PC-3 (cell line): ENCODE measurements at regions not wholly inside any gene's neighbourhood (a gene's known extent, or its start where the extent isn't known, plus 50 kb on each side); places are given as distances from the start of the nearest gene placed in this dataset.

ENCODE experiments used
- EZH2 ChIP-seq: fragments of 300-600 bp; sonication (generic); IDR thresholded peaks from one replicate; pipeline ENCODE4 v1.6.1; 2017; ENCODE audit warnings: antibody characterized with exemption, mild to moderate bottlenecking, low read length; ENCODE audit not compliant: unreplicated experiment
- EZH2phosphoT487 ChIP-seq: fragments of 300-600 bp; sonication (generic); IDR thresholded peaks from 2 replicates; pipeline ENCODE4 v1.6.1; 2018; ENCODE audit warnings: mild to moderate bottlenecking, antibody characterized with exemption, low read length, borderline replicate concordance
- TF ChIP-seq, protein P1 (sequence below): fragments of 300-600 bp; sonication (generic); conservative IDR thresholded peaks from 2 replicates; pipeline ENCODE4 v1.5.1; 2017; ENCODE audit warnings: antibody characterized with exemption, low read depth, mild to moderate bottlenecking, low read length

DNA sequence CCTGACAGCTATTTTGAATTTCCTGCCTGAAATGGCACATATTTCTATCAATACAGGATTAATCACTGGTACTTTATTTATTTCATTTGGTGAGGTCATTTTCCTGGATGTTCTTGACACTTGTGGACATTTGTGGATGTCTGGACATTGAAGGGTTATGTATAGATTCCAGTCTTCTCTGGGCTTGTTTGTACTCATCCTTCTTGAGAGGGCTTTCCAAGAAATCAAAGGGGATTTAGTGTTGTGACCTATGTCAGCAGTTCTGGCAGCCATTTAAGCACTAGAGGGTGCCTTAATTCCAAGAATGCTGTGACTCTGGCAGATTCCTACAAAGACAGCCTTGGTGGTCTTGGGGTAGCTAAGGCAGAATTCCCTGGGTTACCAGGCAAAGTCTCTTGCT, 259.7 kb downstream of the CSNK1G3 start:
- TF ChIP-seq, protein P1, sequence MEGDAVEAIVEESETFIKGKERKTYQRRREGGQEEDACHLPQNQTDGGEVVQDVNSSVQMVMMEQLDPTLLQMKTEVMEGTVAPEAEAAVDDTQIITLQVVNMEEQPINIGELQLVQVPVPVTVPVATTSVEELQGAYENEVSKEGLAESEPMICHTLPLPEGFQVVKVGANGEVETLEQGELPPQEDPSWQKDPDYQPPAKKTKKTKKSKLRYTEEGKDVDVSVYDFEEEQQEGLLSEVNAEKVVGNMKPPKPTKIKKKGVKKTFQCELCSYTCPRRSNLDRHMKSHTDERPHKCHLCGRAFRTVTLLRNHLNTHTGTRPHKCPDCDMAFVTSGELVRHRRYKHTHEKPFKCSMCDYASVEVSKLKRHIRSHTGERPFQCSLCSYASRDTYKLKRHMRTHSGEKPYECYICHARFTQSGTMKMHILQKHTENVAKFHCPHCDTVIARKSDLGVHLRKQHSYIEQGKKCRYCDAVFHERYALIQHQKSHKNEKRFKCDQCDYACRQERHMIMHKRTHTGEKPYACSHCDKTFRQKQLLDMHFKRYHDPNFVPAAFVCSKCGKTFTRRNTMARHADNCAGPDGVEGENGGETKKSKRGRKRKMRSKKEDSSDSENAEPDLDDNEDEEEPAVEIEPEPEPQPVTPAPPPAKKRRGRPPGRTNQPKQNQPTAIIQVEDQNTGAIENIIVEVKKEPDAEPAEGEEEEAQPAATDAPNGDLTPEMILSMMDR: no peak
- no peak for TF ChIP-seq EZH2
- TF ChIP-seq EZH2phosphoT487: no peak
